ENCODE measurements at regions not wholly inside any gene's neighbourhood (a gene's known extent, or its start where the extent isn't known, plus 50 kb on each side); places are given as distances from the start of the nearest gene placed in this dataset.

DNA sequence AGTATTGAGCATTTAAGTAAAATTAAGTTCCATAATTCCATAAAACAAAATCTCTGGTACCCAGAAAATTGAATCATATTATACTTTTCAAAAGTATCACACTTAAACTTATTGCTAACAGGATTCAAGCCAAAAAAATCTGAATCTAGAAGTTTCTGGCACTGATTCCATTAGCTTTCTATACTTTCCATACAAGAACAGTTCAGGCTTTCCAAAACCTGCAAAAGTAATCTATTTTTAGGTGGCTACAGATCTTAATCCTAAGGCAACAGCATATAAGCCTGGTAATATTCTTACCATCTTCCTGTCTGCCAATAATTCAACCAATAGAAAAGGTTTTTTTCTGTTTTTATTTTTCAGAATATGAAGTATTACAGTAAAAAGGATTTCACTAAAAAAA is 185.0 kb downstream of the CRPPA start:
- ChIA-PET CTCF (interaction anchor here (0.6 kb wide), 1 partner anchor 24 kb away, joined by 3 read pairs; no protein-coding TSS in a partner anchor), POLR2A (no interaction called here)
- DNase-seq (ENCODE audit: low read depth, low spot score) = no peak
- H3K4me3 ChIP-seq (ENCODE audit: low read depth, low read length) = no peak overlapping the region
- TF ChIP-seq, protein P1, sequence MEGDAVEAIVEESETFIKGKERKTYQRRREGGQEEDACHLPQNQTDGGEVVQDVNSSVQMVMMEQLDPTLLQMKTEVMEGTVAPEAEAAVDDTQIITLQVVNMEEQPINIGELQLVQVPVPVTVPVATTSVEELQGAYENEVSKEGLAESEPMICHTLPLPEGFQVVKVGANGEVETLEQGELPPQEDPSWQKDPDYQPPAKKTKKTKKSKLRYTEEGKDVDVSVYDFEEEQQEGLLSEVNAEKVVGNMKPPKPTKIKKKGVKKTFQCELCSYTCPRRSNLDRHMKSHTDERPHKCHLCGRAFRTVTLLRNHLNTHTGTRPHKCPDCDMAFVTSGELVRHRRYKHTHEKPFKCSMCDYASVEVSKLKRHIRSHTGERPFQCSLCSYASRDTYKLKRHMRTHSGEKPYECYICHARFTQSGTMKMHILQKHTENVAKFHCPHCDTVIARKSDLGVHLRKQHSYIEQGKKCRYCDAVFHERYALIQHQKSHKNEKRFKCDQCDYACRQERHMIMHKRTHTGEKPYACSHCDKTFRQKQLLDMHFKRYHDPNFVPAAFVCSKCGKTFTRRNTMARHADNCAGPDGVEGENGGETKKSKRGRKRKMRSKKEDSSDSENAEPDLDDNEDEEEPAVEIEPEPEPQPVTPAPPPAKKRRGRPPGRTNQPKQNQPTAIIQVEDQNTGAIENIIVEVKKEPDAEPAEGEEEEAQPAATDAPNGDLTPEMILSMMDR (IDR thresholded peaks at IDR 0.05; ENCODE audit: insufficient read depth, low read length, missing control alignments) = no peak

DNA sequence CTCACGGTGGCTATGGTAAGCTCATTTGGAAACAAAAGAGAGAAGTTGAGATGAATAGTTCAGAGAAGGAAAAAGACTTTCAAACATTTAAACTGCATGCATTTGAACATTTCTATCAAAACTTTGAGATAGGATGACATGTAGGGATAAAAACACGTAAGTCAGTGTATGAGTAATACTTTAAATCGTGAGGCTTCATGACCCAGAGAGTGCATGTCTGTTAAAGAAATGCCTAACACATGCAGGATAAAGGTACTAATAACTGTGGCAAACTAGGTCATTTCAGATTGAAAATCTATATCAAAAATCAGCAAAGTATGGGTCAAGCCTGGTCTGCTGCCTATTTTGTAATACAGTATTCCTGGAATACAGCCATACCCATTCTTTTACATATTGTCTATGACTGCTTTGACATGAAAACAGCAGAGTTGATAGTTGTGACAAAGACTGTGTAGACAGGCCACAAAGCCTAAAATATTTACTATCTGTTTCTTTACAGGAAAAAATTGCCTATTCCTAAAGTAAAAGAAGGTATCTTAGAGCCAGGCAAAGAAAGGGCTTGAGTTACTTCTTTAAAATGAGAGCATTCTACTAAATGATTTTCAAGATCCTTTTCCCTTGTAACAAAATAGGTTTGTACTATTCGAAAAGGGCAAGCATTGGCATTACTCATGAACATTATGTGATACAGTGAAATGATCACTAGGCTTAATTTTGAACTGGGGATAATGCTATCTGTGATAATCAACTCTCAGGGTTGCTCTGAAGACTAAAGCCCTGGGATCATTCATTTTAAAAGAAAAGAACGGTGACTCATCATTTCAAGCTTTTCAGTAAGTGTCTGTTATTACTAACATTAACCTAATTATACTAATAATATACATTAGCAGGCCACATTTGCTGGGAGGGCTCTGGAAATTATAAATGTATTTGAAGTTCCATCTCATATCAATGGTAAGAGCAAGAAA is 185.9 kb downstream of the CRPPA start:
- no peak overlapping the region for H3K4me3 ChIP-seq (ENCODE audit: low read depth, low read length)
- TF ChIP-seq, protein P1 (IDR thresholded peaks at IDR 0.05; ENCODE audit: insufficient read depth, low read length, missing control alignments) = no peak
- POLR2A ChIA-PET = no interaction called here
- CTCF ChIA-PET = no interaction called here
- DNase-seq (ENCODE audit: low read depth, low spot score) = no peak

DNA sequence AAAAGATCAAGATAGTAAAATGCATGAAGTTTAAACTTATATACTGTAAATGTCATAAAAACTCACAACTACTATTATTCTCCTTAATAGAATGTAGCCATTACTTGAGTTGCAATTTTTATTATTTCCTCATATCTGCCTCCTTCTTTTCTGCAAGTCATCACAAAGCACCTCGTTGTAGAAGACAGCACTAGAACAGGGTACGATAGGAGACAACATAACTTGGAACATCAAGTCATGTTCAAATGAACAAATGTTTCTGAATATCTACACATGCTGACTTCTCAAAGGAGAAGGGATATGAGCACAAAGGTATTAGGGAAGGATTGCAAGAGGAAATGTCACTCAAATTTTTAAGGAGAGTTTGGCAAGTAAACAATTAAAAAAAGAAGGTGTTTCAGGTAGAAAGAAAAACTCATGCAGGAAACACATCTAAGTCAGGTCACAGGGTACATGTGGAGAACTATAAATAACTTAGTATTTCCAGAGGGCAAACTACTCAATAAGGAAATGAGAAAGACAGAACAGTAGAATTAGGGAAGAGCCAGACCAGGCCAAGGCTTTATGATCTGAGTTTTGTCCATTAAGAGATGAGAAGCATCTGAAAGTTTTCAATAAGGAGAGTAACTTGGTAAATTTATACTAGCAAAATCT is 186.7 kb downstream of the CRPPA start:
- ChIA-PET POLR2A (no interaction called here), CTCF (no interaction called here)
- no peak for DNase-seq (ENCODE audit: low read depth, low spot score)
- TF ChIP-seq, protein P1 (IDR thresholded peaks at IDR 0.05; ENCODE audit: insufficient read depth, low read length, missing control alignments) = no peak
- H3K4me3 ChIP-seq (ENCODE audit: low read depth, low read length) = no peak overlapping the region

DNA sequence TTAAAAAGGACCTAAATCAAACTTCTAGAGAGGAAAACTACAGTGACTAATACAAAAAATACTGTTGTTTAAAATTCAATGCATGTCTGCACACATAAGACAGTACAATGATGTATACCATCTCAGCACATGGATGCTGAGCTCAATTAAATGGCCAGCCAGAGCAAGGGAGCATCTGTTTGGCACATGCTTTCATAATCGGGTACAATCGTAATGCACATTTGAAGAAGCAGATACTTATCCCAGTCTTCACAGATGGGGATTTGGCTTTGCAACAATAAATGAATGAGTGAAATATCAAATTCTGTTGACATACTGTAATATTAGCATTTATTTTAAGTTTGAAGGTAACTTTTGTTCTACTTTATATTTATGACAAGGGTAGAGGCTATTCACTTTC is 187.8 kb downstream of the CRPPA start:
- ChIA-PET POLR2A (no interaction called here), CTCF (no interaction called here)
- TF ChIP-seq, protein P1 (IDR thresholded peaks at IDR 0.05; ENCODE audit: insufficient read depth, low read length, missing control alignments) = no peak
- no peak for DNase-seq (ENCODE audit: low read depth, low spot score)
- H3K4me3 ChIP-seq (ENCODE audit: low read depth, low read length) = no peak overlapping the region

DNA sequence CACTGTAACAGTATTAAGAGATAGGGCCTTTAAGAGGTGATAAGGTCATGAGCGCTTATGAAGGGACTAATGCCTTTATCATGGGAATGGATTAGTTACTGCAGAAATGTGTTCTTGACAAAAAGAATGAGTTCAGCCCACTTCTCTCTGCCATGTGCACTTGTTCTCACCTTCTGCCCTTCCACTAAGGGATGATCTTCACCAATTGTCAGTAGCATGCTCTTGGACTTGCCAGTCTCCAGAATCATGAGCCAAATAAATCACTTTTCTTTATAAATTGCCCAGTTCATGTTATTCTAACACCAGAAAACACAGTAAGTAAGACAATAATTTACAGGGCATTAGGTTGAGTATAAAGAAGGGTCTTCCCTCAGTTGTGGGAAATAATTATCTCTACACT is 189.1 kb downstream of the CRPPA start:
- DNase-seq (ENCODE audit: low read depth, low spot score) = no peak
- no peak overlapping the region for H3K4me3 ChIP-seq (ENCODE audit: low read depth, low read length)
- TF ChIP-seq, protein P1 (IDR thresholded peaks at IDR 0.05; ENCODE audit: insufficient read depth, low read length, missing control alignments) = no peak
- ChIA-PET CTCF (interaction anchor here (0.6 kb wide), 1 partner anchor 333 kb away, joined by 3 read pairs; no protein-coding TSS in a partner anchor), POLR2A (no interaction called here)
